BJ (cell line): ENCODE measurements at regions not wholly inside any gene's neighbourhood (a gene's known extent, or its start where the extent isn't known, plus 50 kb on each side); places are given as distances from the start of the nearest gene placed in this dataset.

ENCODE experiments used
- CTCF ChIA-PET: fragments of 350-600 bp; formaldehyde crosslinking; extraction: SDS; loops from one replicate; lab custom pipeline; 2021; ENCODE audit warnings: antibody characterized with exemption, inconsistent platforms; lab: Yijun Ruan, JAX
- POLR2A ChIA-PET: fragments of 300-600 bp; sonication (Branson Sonifier 250); formaldehyde crosslinking; extraction: SDS; loops from one replicate; lab custom pipeline; 2021; ENCODE audit warnings: antibody characterized with exemption; lab: Charles Lee
- DNase-seq: peaks from one replicate; pipeline ENCODE4 v3.0.0-alpha.2; 2011; ENCODE audit warnings: low read depth
- H3K27me3 ChIP-seq: 2 replicates; pipeline ENCODE4 v1.6.0; 2011; ENCODE audit warnings: low read length; ENCODE audit not compliant: control insufficient read depth, insufficient read depth
- H3K36me3 ChIP-seq: 2 replicates; pipeline ENCODE4 v1.5.1; 2011; ENCODE audit warnings: low read length; ENCODE audit not compliant: control insufficient read depth, insufficient read depth
- H3K4me3 ChIP-seq: 2 replicates; pipeline ENCODE4 v1.5.1; 2011; ENCODE audit warnings: low read depth, mild to moderate bottlenecking, control low read depth, low read length
- CTCF ChIP-seq: IDR thresholded peaks from 2 replicates; pipeline ENCODE4 v1.5.1; 2011; ENCODE audit warnings: low read depth, mild to moderate bottlenecking, control low read depth, inconsistent platforms, low read length, moderate library complexity; ENCODE audit not compliant: insufficient read depth

GRCh38 chr17:34436607-34437006 lies 73.6 kb upstream of the CCL1 start:
- Histone ChIP-seq H3K4me3 (no peak overlapping the region), H3K36me3 (no peaks in the 10 kb centered on the region), H3K27me3 (no peaks in the 10 kb centered on the region; the same call in 1 of the 2 replicates)
- no peak for DNase-seq
- ChIA-PET CTCF (interaction anchor here (0.6 to 1.1 kb wide), 2 partner anchors 16 to 50 kb away, joined by 3 read pairs; no protein-coding TSS in a partner anchor), POLR2A (no interaction called here)
- no peak for TF ChIP-seq CTCF

- TF ChIP-seq CTCF: no peak
- DNase-seq: no peak
- no peaks in the 10 kb centered on the region; the same call in 1 of the 2 replicates for H3K27me3 ChIP-seq
- H3K36me3 ChIP-seq: no peaks in the 10 kb centered on the region
- CTCF ChIA-PET: interaction anchor here (1.1 to 1.2 kb wide), 2 partner anchors 8 to 15 kb away, joined by 3 to 4 read pairs; no protein-coding TSS in a partner anchor
- POLR2A ChIA-PET: no interaction called here
- H3K4me3 ChIP-seq: no peak overlapping the region
Observed at GRCh38 chr17:34435182-34435928, 72.3 kb upstream of the CCL1 start.

- CTCF ChIA-PET: interaction anchor here (1.0 to 1.3 kb wide), 2 partner anchors 14 to 17 kb away, joined by 3 to 7 read pairs; no protein-coding TSS in a partner anchor
- POLR2A ChIA-PET: no interaction called here
Observed at GRCh38 chr17:34434052-34434451, 71.0 kb upstream of the CCL1 start.

GRCh38 chr17:34424814-34425491 lies 61.9 kb upstream of the CCL1 start:
- H3K4me3 ChIP-seq: no peak overlapping the region
- H3K36me3 ChIP-seq: no peaks in the 10 kb centered on the region
- CTCF ChIA-PET: interaction anchor here (1.2 kb wide), 1 partner anchor 213 kb away, joined by 4 read pairs; no protein-coding TSS in a partner anchor
- no peak for TF ChIP-seq CTCF
- DNase-seq: no peak
- POLR2A ChIA-PET: no interaction called here
- peaks cover 16% of the 10 kb centered on the region for H3K27me3 ChIP-seq

More at GRCh38 chr17:34434052-34434451, 71.0 kb upstream of the CCL1 start:
- no peak for DNase-seq
- no peak overlapping the region for H3K4me3 ChIP-seq
- TF ChIP-seq CTCF: no peak
- no peaks in the 10 kb centered on the region for H3K36me3 ChIP-seq
- H3K27me3 ChIP-seq: no peaks in the 10 kb centered on the region
